Endothelial cell (in vitro differentiated cells): ENCODE measurements at regions not wholly inside any gene's neighbourhood (a gene's known extent, or its start where the extent isn't known, plus 50 kb on each side); places are given as distances from the start of the nearest gene placed in this dataset.

Source experiments
- DNase-seq: peaks from one replicate; pipeline ENCODE4 v3.0.0; 2021; ENCODE audit warnings: low spot score
- H3K27ac Mint-ChIP-seq: one replicate; pipeline ENCODE4 v1.8.0; 2021; ENCODE audit warnings: mixed read lengths, inconsistent platforms; ENCODE audit not compliant: unreplicated experiment
- H3K27me3 Mint-ChIP-seq: one replicate; pipeline ENCODE4 v1.8.0; 2021; ENCODE audit warnings: mild to moderate bottlenecking, moderate library complexity, mixed read lengths, inconsistent platforms; ENCODE audit not compliant: unreplicated experiment
- H3K36me3 Mint-ChIP-seq: one replicate; pipeline ENCODE4 v1.8.0; 2021; ENCODE audit warnings: mild to moderate bottlenecking, low read depth, mixed read lengths, inconsistent platforms; ENCODE audit not compliant: unreplicated experiment
- H3K4me1 Mint-ChIP-seq: one replicate; pipeline ENCODE4 v1.8.0; 2021; ENCODE audit warnings: mild to moderate bottlenecking, mixed read lengths, inconsistent platforms; ENCODE audit not compliant: unreplicated experiment
- H3K4me3 Mint-ChIP-seq: one replicate; pipeline ENCODE4 v1.8.0; 2021; ENCODE audit warnings: mild to moderate bottlenecking, mixed read lengths, inconsistent platforms; ENCODE audit not compliant: unreplicated experiment
- H3K9me3 Mint-ChIP-seq: one replicate; pipeline ENCODE4 v1.8.0; 2021; ENCODE audit warnings: mixed read lengths, inconsistent platforms; ENCODE audit not compliant: unreplicated experiment
- CTCF ChIP-seq: fragments of 200-600 bp; sonication (generic); IDR thresholded peaks from one replicate; pipeline ENCODE4 v1.5.0; 2021; ENCODE audit warnings: antibody characterized with exemption; ENCODE audit not compliant: unreplicated experiment

GRCh38 chr13:106846571-106847448 is 278.9 kb upstream of the ARGLU1 start:
- Mint-ChIP-seq H3K4me1 (no peaks in the 10 kb centered on the region), H3K36me3 (no peaks in the 10 kb centered on the region), H3K27ac (no peak overlapping the region), H3K9me3 (no peaks in the 10 kb centered on the region), H3K27me3 (no peaks in the 10 kb centered on the region), H3K4me3 (no peak overlapping the region)
- TF ChIP-seq CTCF: no peak
- no peak for DNase-seq

- peaks cover 12% of the 10 kb centered on the region for H3K9me3 Mint-ChIP-seq
- no peaks in the 10 kb centered on the region for H3K27me3 Mint-ChIP-seq
- no peak overlapping the region for H3K4me3 Mint-ChIP-seq
- DNase-seq: no peak
- H3K36me3 Mint-ChIP-seq: peaks cover 8% of the 10 kb centered on the region
- no peak for TF ChIP-seq CTCF
- peaks cover 8% of the 10 kb centered on the region for H3K4me1 Mint-ChIP-seq
- H3K27ac Mint-ChIP-seq: no peak overlapping the region
Observed at GRCh38 chr13:106836186-106836802, 268.4 kb upstream of the ARGLU1 start.

GRCh38 chr13:106835477-106835876 is 267.5 kb upstream of the ARGLU1 start:
- DNase-seq: no peak
- peaks cover 8% of the 10 kb centered on the region for H3K4me1 Mint-ChIP-seq
- H3K4me3 Mint-ChIP-seq: no peak overlapping the region
- H3K36me3 Mint-ChIP-seq: peaks cover 8% of the 10 kb centered on the region
- peaks cover 12% of the 10 kb centered on the region for H3K9me3 Mint-ChIP-seq
- peak overlapping the region; percentile 58 for H3K27ac Mint-ChIP-seq
- no peak for TF ChIP-seq CTCF
- no peaks in the 10 kb centered on the region for H3K27me3 Mint-ChIP-seq

GRCh38 chr13:106821979-106822378 is 254.0 kb upstream of the ARGLU1 start:
- H3K4me1 Mint-ChIP-seq: peaks cover 18% of the 10 kb centered on the region
- H3K27ac Mint-ChIP-seq: no peak overlapping the region
- no peaks in the 10 kb centered on the region for H3K36me3 Mint-ChIP-seq
- DNase-seq: no peak
- TF ChIP-seq CTCF: no peak
- no peak overlapping the region for H3K4me3 Mint-ChIP-seq
- peaks cover 3% of the 10 kb centered on the region for H3K27me3 Mint-ChIP-seq
- H3K9me3 Mint-ChIP-seq: no peaks in the 10 kb centered on the region
